Kidney capillary endothelial cell (primary cell): ENCODE measurements at regions not wholly inside any gene's neighbourhood (a gene's known extent, or its start where the extent isn't known, plus 50 kb on each side); places are given as distances from the start of the nearest gene placed in this dataset.
"Not testable (repeated sequence)": the region's sequence is repeated elsewhere in the genome, so short reads cannot be mapped to it uniquely, and the experiment has no call there.

Experiments used
- DNase-seq: peaks from one replicate; pipeline ENCODE4 v3.0.0-alpha.2; 2018; ENCODE audit warnings: low spot score

- no peak for DNase-seq
These were observed 281.4 kb upstream of the RGS17 start for GRCh38 chr6:153412519-153412918.

GRCh38 chr6:153411070-153411648, 280.1 kb upstream of the RGS17 start:
- DNase-seq: no peak

DNA sequence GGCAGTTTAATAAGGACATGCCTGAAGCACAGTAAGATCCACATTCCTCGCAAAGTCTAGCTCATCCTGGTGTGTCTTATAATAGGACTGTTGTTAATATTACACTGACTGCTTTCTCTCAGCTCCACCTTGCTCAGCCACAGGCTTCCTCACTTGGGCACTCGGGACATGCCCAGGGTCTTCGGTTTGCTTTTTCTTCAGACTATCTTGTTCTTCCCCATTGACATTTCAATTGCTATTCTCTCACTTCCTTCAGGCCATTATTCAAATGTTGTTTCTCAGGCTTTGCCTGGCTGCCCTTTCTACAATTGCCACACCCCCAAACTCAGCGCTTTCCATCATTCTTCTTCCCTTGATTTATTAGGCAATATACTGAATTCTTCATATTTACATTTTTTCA, 274.8 kb upstream of the RGS17 start:
- DNase-seq: no peak

DNA sequence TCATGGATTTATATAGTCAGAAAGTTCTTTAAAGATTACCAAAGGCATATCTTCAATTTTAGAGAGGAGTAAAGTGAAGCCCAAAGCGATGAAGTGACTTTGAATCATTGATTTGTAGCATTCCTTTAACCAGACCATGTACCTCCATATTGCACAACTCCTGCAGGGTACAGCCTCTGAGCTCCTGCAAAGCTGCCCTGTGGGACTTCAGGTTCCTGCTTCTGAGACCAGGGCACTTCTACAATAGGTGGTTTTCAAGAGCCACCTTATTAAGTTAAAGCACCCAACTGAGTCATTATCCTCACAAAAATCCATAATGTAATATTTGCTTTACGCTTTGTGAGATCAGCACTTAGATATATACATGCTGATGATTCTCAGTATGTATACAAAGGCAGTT, 270.7 kb upstream of the RGS17 start:
- no peak for DNase-seq

DNA sequence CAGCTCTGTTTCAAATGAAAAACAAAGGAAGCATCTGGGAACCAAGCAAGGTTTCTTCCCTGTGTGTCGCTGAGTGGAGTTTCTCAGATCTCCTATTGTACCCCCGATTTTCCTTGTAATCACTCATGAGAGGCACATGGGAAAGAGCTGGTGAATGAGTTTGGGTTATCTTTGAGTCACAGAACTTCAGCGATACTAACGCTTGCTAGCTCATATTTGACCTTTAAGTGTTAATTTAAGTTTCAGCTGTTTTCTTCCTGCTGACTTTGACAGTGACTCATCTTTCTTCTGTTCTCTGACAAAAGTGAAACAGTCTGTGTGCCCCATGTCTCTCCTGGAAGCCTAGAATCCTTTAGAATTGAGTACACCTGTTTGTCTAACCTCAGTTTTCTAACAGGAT, 261.1 kb upstream of the RGS17 start:
- no peak for DNase-seq

DNA sequence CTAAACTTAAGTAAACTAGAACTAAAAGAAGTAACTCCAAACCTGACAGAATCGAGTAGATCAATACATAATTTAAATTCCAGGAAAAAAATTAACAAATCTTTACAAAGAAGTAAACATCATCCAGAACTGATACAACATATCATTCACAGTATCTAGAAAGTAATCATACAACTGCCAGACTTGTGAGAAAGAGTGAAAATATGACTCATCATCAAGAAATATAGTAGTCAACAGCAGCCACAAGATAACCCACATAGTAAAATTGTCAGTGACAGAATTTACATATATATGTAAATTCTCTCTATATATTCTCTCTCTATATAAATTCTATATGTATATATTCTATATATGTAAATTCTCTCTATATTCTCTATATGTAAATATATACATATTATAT, 242.8 kb upstream of the RGS17 start:
- DNase-seq: no peak

DNA sequence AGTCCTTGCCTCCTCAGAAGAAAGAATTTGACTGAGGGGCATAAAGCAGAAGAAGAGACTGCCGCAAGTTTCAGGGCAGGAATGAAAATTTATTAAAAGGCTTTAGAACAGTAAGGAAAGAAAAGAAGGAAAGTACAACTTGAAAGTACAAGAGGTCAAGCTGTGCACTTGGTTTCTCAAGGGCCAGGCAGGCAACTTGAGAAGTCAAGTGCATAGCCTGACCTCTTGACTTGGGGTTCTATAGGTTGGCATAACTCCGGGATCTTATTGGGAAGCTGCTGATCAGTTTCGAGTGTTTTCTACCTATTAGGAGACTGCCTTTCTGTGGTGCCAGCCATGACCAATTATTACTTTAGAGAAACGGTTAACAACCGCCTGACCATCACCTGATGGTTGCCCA, 237.0 kb upstream of the RGS17 start:
- no peak for DNase-seq

GRCh38 chr6:153367021-153367420, 235.9 kb upstream of the RGS17 start:
- DNase-seq: no peak

DNA sequence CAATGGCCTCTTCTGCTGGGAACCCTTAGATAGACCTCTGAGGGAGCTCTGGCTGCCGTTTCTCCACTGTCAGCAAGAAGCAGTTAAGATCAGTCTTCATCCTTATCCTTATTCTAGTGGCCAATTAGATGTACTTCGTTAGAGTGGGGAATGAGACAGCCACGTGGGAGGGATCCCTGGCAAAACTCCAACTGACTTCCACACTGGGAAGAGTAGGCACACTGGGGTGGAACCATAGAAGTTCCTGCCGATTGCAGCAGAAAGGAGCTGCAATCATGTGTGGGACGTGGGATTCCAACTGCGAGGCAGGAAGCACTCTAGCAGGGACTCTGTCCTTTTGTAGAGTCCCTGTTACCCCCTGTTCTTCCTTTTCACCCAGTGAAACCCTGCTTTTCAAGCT, 226.3 kb upstream of the RGS17 start:
- no peak for DNase-seq

GRCh38 chr6:153340568-153340967, 209.5 kb upstream of the RGS17 start:
- no peak for DNase-seq

DNA sequence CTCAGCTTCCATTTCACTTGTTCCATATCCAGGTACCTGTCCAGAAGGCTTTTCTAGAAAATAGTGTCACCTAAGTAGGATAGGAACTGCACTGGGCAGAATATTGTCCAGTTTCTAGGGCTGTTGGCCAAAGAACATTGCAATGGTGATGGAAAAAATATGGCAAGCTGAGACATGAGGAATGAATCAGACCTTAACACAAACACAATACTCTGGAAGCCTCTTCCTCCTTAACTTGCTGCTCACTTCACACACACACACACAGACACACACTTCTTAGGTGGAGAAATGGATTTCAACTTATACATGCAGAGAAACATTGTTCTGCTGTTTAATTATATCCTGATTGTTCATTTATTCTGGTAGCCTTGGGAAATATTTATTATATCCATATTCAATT, 203.0 kb upstream of the RGS17 start:
- DNase-seq: no peak

- DNase-seq: not testable (repeated sequence)
These were observed 200.1 kb upstream of the RGS17 start for GRCh38 chr6:153331221-153331620.

- no peak for DNase-seq
These were observed 197.1 kb upstream of the RGS17 start for GRCh38 chr6:153328194-153328593.

DNA sequence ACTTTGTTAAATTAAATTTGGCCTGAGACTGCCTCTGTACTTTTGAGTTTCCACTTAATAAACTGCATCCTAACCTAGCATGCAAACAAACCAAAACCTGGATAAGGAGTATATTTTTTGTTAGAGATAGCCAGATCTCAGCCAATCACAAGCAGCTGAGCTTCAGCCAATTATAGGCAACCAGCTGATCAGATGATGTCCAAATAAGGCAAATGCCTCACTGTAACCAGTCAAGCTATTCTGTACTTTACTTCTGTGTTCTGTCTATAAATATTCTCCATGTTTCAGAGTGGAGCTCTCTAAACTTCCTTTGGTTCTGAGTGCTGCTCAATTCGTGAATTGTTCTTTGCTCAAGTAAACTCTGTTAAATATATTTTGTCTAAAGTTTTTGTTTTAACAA, 194.6 kb upstream of the RGS17 start:
- DNase-seq: no peak

DNA sequence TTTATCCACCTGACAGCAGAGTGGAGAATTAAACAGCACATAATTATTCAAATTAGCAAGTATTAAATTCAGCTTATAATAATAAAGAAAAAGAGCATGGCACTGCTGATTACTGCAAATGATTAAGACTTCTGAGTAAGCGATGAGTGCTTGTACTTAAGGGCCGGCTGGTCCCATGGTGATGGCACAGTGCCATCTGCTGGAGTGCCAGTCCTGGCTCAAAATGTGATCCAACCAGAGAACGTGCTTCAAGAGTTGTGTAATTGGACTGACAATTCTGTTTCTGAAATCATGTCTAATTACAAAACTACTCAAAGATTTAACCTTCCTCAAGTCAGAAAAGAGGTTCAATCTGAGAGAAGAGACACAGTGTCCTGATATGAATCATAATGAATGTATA, 181.6 kb upstream of the RGS17 start:
- DNase-seq: peak; percentile 40

DNA sequence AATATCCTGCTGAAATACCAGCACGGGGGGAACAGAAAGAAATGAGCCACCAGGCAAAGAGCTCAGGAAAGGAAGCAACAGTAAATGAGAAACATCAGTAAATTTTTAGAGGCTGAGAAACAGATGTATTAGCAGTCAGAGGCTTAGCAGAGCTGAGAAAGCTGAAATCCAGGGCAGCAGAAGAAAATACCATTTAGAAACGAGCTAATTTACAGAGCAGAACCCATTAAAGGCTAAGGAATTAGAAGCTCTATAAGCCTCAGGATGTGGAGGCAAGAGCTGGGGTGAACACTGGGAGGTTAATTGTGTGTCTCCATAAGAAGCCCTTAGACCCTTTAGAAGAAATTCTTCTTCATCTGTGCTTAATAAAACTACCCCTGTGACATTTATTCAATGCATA, 178.6 kb upstream of the RGS17 start:
- no peak for DNase-seq

DNA sequence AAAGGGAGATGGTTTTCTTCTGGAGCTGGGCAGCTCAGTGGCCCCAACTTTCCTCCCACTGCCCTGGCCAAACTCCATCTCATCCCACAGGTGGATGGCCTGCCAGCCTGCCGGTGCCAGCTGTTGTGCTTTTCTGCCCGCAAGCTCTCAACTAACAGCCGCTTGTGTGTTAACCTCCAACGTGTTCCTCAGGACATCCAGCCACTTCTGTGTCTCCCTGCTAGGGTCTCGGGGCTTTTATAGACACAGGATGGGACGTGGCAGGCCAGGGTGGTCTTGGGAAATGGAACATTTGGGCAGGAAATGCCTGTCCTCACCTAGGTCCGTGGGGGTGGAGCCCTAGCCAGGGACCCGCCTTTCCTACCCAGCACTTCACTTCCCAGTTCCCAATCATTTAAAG, 171.1 kb upstream of the RGS17 start:
- no peak for DNase-seq

GRCh38 chr6:153301602-153302001, 170.5 kb upstream of the RGS17 start:
- DNase-seq: no peak

GRCh38 chr6:153282456-153282855, 151.4 kb upstream of the RGS17 start:
- DNase-seq: not testable (repeated sequence)

- DNase-seq: no peak
These were observed 144.9 kb upstream of the RGS17 start for GRCh38 chr6:153275997-153276396.

DNA sequence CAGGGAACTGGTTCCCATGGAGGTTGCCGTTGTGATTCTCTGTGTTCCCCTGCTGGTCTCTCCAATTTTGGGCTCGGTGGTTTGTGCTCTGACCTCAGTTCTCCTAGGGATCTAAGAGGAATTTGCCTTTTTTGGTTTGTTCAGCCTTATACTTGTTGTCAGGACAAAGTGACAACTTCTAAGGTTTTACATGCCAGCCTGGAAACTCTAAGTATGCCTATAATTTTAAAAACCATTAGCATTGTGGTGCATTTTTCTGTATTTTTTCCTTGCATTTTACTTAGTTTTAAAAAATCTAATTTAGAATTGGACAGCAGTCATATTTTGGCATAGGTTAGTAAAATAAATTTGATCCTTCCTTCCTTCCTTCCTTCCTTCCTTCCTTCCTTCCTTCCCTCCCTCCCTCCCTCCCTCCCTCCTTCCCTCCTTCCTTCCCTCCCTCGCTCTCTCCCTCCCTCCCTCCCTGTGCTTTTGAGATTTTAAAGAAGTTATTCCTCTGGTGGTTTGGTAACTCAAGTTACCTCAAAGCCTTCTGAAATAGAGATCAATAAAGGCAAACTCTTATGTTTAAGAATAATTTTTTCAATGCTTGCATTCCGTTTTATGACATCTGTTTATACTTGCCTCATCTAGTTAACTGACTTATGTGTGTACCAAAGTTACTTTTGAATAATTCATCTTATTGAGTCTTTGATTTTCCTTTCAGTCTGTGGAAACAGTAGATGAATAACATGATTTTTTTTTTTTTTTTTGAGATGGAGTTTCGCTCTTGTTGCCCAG, 141.3 kb upstream of the RGS17 start:
- no peak for DNase-seq

- DNase-seq: no peak
These were observed 132.4 kb upstream of the RGS17 start for GRCh38 chr6:153263489-153263888.

GRCh38 chr6:153251326-153251725, 120.2 kb upstream of the RGS17 start:
- DNase-seq: no peak

DNA sequence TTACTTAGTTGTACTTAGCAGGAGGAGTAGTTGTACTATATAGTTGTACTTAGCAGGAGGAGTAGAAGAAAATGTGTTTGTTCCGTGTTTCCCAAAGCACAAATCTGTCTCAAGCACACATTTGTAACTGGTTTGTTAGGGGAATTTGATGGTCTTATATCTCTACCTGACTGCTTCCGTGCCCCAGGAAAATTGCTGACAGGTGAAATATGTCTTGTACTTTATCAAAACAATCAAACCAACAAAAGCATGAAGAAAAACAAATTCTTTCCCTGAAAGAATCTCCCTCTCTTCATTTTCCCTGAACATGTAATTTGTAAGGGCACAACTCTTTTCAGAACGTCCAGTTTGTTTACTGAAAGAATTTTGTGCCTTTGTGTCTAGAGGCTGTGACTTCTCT, 106.6 kb upstream of the RGS17 start:
- no peak for DNase-seq
